Activated CD8-positive, alpha-beta memory T cell treated with anti-CD3 and anti-CD28 coated beads for 4 hours (primary cell): ENCODE measurements at regions not wholly inside any gene's neighbourhood (a gene's known extent, or its start where the extent isn't known, plus 50 kb on each side); places are given as distances from the start of the nearest gene placed in this dataset.

ENCODE experiments used
- DNase-seq, 2 donors: peaks; one replicate each; pipeline ENCODE4 v3.0.0-alpha.2; 2020; ENCODE audit warnings: low read depth in 2 of 2

DNA sequence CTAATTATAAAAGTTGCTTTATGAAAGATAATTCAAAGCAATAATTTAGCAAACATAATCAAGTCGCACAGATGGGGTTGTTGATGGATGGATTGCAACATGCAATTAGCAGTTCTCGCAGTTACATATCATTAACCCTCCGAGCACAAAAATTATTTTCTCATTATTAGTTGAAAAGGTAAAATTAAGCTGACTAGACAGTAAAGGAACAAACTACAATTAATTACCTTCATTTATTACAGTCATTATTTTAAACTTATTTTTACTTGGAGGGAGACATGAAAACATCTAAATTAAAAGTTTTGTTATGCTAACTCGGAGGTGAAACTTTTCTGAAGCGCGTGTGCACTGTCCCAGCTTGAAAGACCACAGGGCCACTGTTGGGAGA, 146.9 kb downstream of the PHETA1 start:
- no peak for DNase-seq

DNA sequence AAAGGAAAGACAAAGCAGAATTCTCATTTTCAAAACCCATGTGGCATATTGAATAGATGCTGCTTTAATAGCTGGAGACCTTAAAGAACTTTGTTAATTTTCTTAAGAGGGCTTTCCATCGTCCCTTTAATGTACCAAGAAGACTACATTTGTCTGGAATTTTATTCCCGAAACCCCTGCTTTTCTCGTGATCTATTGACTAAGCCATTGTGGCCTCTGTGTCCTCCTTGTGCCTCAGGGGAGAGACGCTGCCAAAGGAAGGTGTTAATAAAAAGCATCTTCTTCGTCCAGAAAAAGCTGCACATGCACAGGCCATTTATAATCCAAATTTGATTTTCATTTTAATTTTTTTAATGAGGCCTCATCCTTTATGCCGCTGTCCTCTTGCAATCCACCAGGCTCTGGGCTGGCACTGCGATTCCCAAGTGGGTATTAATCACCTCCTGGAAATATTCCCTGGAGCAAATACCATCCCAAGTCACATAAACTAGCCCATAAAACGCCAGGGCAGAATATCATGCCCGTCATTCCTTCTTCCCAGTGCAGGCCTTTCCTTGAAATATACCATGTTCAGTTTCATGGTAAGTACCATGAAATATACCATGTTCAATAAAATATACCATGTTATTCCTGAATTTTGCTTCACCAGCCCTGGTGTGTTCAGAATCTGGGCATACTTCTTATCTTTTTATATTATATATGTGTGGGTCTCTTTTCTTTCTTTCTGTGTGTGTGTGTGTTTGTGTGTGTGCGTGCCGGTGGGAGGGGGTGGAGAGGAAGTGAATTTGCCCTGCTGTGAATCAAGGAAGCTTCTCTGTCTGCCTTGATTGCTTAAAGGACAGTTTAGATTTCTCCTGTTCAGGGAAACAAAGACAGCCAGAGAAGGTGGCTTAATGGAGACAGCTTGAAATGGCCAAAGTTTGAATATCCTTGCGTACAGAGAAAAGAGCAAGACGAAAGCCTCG, 147.6 kb downstream of the PHETA1 start:
- no peak for DNase-seq

DNA sequence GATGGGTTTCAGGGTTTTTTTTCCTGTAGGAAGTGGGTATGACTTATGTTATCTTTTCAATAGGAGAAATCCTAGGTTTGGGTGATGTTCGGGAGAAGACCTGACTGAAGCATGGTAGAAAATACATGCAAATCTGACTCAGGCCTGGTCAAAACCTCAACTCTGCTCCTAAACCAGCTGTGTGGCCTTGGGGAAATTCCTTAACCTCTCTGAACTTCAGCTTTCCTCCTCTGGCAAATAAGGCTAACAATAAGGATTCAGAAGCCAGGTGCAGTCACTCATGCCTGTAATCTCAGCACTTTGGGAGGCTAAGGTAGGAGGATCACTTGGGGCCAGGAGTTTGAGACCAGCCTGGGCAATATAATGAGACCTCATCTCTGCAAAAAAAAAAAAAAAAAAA, 148.5 kb downstream of the PHETA1 start:
- no peak for DNase-seq

DNA sequence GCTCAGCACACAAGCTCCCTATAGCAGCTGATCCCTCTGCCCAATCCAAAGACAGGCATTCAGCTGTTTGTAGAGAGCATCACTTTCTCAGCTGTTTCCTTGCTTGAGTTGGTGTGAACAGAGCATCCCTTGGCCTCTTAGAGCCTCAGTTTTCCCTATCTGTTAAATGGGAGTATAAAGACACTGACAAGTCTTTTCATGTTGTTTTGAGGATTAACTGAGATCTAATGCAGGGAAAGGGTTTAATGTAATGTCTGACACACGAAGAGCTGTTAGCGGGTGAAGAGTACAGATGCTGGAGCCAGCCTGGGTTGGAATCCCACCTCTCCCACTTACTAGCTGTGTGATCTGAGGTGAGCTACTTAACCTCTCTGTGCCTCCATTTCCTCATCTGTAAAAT, 149.5 kb downstream of the PHETA1 start:
- no peak for DNase-seq

GRCh38 chr12:111218499-111218898, 150.4 kb downstream of the PHETA1 start:
- DNase-seq: no peak

DNA sequence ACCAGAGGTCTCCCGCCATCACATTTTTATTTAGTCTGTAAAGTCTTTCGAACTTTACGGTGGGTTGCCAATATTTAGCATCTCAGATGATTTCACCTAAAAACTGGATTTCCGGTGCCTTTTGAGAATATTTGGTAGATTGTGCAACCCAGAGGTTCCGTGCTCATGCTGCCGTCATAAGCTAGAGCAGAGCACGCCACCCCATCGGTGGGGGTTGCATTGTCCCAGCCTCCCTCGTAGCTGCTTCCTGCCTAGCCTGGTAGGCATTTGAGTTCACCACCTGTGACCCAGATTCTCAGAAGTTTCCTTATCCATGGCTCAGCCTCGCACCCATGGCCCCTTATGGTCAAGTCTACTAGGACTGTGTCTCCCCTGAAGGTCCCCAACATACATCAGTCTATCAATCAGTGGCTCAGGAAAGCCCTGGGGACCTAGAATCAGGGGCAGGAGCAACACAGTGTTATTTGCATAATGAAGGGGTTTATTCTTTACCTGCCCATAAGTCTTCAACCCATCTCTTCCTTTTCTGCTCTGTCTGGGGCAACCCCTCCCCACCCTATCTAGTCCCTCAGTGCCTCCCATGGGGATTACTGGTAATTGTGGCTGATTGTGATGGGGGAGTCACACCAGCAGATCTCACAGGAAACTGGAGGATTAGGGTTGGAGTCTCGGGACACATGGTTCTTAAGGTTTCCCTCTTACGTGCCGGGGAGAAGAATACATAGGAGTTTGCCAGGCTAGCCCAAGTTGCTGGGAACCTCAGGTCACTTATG, 152.3 kb downstream of the PHETA1 start:
- no peak for DNase-seq

- DNase-seq: no peak
Measured at GRCh38 chr12:111215881-111216280, 153.0 kb downstream of the PHETA1 start.

DNA sequence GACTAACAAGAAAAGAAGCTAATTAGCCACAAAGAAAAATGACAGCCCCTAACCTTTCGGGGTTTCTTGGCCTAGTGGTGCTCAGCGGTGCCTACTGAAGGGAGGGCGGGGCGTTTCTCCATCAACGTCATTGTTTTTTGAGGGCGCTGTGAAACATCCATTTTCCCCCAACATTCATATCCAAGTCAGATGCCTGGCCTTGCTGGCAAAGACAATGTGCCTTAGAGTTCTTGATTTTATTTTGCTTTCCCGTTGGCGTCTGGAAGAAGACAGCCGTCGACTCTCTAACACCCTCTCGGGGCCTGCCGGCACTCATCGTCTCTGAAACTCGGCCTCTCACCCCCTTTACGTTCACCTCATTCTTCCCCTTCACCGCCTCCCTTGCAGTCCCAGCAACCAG, 154.5 kb downstream of the PHETA1 start:
- no peak for DNase-seq

DNA sequence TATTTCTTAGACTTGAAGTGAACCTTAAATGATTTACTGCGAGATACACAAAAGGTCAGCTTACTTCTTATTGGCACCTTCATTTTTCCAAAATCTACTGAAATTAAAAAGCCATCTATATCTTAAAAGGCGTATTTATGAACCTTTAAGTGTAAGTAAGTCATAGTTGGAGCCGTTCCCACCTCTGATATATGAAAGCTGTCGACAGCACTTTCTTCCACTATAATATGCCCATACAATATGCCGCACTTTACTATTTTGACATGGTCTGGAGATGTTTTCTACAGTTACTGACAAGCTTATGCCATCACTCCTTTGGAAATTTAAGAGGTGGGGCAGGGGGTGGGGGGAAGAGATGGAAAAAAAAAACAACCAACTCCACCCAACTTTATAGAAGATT, 155.3 kb downstream of the PHETA1 start:
- no peak for DNase-seq

GRCh38 chr12:111212814-111213456, 156.0 kb downstream of the PHETA1 start:
- DNase-seq: no peak

DNA sequence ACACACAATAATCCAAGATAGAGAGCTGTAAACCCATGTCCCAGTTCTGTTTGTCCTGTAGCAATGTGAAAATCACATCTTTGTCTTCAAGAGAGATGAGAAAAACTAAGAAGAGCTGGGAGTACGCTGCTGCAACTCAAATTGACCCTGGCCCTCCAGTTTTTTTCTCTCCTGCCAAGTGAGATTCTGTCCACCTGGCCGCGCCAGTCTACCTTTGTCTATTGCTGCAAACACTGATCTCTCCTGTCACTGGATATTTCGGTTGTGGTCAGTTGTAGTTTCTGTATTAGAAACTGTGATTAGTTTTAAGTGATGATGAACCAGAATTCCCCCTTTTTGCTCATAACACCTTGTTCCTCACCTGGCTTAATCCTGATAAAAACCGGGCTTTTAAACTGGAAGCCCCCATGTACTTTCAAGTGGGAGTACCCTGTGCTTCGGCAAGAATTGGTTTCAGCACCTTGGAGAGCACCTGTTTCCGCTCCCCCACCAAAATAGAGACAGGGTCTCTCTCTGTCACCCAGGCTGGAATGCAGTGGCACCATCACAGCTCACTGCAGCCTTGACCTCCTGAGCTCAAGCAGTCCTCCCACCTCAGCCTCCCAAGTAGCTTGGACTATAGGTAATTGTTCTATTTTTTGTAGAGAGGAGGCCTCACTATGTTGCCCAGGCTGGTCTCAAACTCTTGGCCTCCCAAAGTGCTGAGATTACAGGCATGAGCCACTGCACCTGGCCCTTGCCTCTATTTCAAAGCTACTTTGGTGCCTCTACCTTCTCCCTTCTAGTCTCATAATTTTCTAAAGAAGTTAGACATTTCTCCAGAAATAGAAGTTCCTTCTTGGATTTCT, 156.8 kb downstream of the PHETA1 start:
- no peak for DNase-seq

- no peak for DNase-seq
Measured at GRCh38 chr12:111209811-111210210, 159.1 kb downstream of the PHETA1 start.

GRCh38 chr12:111207761-111208160, 161.1 kb downstream of the PHETA1 start:
- no peak for DNase-seq

DNA sequence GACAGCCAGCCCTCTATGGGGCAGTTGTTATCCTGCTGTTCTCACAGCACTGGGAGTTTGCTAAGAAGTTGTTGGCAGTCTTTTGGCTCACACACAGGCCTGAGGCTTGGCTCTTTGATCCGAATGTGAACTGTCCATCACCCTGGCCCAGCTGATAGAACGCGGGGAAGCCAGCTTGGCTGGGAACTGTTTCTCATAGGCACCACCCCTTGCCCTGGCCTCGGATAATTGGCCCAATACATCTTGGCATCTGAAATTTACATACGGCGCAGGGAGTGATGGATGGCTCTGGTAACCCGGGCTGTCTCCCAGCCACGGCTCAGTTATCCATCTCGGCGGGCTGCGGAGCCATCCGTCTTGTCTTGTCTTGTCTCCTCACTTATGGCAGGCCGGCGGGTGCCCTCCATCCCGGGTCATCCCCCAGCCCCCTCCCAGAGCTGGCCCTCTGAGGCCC, 164.1 kb downstream of the PHETA1 start:
- no peak for DNase-seq

DNA sequence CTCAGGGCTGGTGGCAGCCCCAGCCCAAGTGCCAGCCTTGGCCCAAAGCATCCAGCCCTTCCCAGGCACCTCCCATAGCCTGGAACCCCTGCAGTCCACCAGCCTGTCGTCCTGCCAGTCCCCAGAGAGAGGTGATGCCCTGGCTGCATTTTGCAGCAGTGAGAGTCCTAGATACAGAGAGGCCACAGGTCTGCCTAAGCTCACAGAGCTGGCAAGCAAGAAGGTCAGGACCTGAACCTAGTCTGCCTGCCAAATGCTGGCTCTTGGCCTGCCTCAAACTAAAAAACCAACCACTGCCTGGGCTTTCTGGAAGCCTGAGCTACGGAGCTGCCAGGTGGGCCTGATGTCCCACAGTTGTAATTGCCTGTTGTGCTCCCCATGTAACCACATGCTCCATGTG, 164.9 kb downstream of the PHETA1 start:
- DNase-seq: no peak

DNA sequence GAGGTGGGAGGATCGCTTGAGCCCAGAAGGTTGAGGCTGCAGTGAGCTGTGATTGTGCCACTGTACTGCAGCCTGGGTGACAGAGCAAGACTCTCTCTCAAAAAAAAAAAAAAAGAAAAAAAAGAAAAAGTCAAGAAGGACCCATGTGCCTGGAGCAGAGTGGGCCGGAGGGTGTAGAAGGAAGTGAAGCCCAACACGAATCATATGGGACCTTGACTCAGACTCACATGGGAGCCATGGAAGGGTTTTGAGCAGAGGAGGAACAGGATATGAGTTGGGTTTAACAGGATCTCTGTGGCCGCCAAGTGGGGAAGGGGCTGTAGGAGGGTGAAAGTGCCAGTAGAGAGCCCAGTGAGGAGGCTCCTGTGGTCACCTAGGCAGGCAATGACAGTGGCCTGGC, 165.4 kb downstream of the PHETA1 start:
- no peak for DNase-seq

- DNase-seq: no peak
Measured at GRCh38 chr12:111202237-111202915, 166.5 kb downstream of the PHETA1 start.

DNA sequence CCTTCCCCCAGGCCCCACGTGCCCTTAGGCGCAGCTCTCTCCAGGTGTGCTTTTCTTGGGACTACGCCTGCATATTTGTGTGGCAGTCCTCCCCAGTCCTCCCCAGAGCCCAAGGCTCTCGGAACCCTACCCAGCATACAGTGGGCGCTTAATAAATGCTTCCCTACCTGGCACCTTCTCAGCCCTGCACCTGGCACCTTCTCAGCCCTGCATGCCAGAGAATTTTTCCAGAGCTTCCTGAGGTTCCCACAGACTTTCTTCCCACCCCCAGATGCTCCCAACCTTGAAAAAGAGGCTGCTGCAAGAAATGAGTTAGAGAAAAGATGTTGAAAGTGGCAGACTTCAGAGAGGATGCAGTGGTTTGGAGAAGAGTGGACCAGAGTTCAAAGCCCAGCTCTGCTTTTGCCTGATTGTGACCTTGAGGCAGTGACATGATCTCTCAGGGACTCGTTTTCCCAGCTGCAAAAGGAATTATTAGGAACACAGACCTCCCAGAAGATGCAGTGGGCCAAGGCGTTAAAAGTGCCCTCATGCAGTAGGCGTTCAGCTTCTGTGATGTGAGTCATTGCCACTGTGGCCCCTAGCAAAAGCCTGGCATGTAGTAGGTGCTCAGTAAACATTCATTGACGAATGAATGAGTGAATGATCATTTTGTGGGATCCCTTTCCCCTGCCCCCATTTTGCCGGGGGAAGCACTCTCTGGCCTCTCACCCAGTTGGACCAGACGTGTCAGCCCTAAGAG, 167.2 kb downstream of the PHETA1 start:
- DNase-seq: no peak

- no peak for DNase-seq
Measured at GRCh38 chr12:111201036-111201435, 167.9 kb downstream of the PHETA1 start.

- no peak for DNase-seq
Measured at GRCh38 chr12:111197376-111197944, 171.4 kb downstream of the PHETA1 start.
